ENCODE measurements at regions not wholly inside any gene's neighbourhood (a gene's known extent, or its start where the extent isn't known, plus 50 kb on each side); places are given as distances from the start of the nearest gene placed in this dataset.

GRCh38 chr19:31705656-31706055, 356.4 kb upstream of the TSHZ3 start:
- Histone ChIP-seq H3K9me2 (replicated peaks; ENCODE audit: control insufficient read depth, low read length) (no peaks in the 10 kb centered on the region), H3K36me3 (ENCODE audit: control insufficient read depth, low read length) (no peaks in the 10 kb centered on the region), H3K4me2 (ENCODE audit: low read length) (no peak overlapping the region), H3F3A (ENCODE audit: control insufficient read depth, insufficient read depth) (no peaks in the 10 kb centered on the region), H3K27ac (ENCODE audit: low read depth, low read length) (no peak overlapping the region), H4K20me1 (ENCODE audit: control insufficient read depth, insufficient read depth, low read depth, low read length) (no peaks in the 10 kb centered on the region), H3K9me3 (ENCODE audit: control insufficient read depth, insufficient read depth, low read length) (peaks cover 6% of the 10 kb centered on the region; the same call in 1 of the 2 replicates), H3K4me3 (ENCODE audit: low read length) (no peak overlapping the region), H3K4me1 (ENCODE audit: control insufficient read depth, low read length) (no peaks in the 10 kb centered on the region), H3K27me3 (ENCODE audit: control insufficient read depth, low read length) (no peaks in the 10 kb centered on the region), H3K79me2 (ENCODE audit: control insufficient read depth, low read length) (no peaks in the 10 kb centered on the region)
- TF ChIP-seq CTCF (IDR thresholded peaks at IDR 0.05; ENCODE audit: low read depth, low read length, poor library complexity, severe bottlenecking) (no peak), EZH2phosphoT487 (IDR thresholded peaks at IDR 0.05; ENCODE audit: borderline replicate concordance, low read length) (no peak)

- Histone ChIP-seq H3K27me3 (ENCODE audit: control insufficient read depth, low read length) (no peaks in the 10 kb centered on the region), H3K4me3 (ENCODE audit: low read length) (no peak overlapping the region), H3K4me1 (ENCODE audit: control insufficient read depth, low read length) (no peaks in the 10 kb centered on the region), H3K27ac (ENCODE audit: low read depth, low read length) (no peak overlapping the region), H4K20me1 (ENCODE audit: control insufficient read depth, insufficient read depth, low read depth, low read length) (no peaks in the 10 kb centered on the region), H3K9me2 (replicated peaks; ENCODE audit: control insufficient read depth, low read length) (no peaks in the 10 kb centered on the region), H3K4me2 (ENCODE audit: low read length) (no peak overlapping the region), H3K36me3 (ENCODE audit: control insufficient read depth, low read length) (no peaks in the 10 kb centered on the region), H3K79me2 (ENCODE audit: control insufficient read depth, low read length) (no peaks in the 10 kb centered on the region), H3K9me3 (ENCODE audit: control insufficient read depth, insufficient read depth, low read length) (peaks cover 6% of the 10 kb centered on the region; the same call in 1 of the 2 replicates), H3F3A (ENCODE audit: control insufficient read depth, insufficient read depth) (no peaks in the 10 kb centered on the region)
- no peak for TF ChIP-seq CTCF (IDR thresholded peaks at IDR 0.05; ENCODE audit: low read depth, low read length, poor library complexity, severe bottlenecking)
- no peak for TF ChIP-seq EZH2phosphoT487 (IDR thresholded peaks at IDR 0.05; ENCODE audit: borderline replicate concordance, low read length)
Observed at GRCh38 chr19:31706131-31706530, 356.9 kb upstream of the TSHZ3 start.

- Histone ChIP-seq H3K4me2 (ENCODE audit: low read length) (no peak overlapping the region), H3K9me3 (ENCODE audit: control insufficient read depth, insufficient read depth, low read length) (peaks cover 6% of the 10 kb centered on the region; the same call in 1 of the 2 replicates), H3F3A (ENCODE audit: control insufficient read depth, insufficient read depth) (no peaks in the 10 kb centered on the region), H3K27ac (ENCODE audit: low read depth, low read length) (no peak overlapping the region), H3K4me3 (ENCODE audit: low read length) (no peak overlapping the region), H3K4me1 (ENCODE audit: control insufficient read depth, low read length) (no peaks in the 10 kb centered on the region), H3K9me2 (replicated peaks; ENCODE audit: control insufficient read depth, low read length) (no peaks in the 10 kb centered on the region), H3K79me2 (ENCODE audit: control insufficient read depth, low read length) (no peaks in the 10 kb centered on the region), H4K20me1 (ENCODE audit: control insufficient read depth, insufficient read depth, low read depth, low read length) (no peaks in the 10 kb centered on the region), H3K36me3 (ENCODE audit: control insufficient read depth, low read length) (no peaks in the 10 kb centered on the region), H3K27me3 (ENCODE audit: control insufficient read depth, low read length) (no peaks in the 10 kb centered on the region)
- TF ChIP-seq EZH2phosphoT487 (IDR thresholded peaks at IDR 0.05; ENCODE audit: borderline replicate concordance, low read length): no peak
- no peak for TF ChIP-seq CTCF (IDR thresholded peaks at IDR 0.05; ENCODE audit: low read depth, low read length, poor library complexity, severe bottlenecking)
Observed at GRCh38 chr19:31706691-31707620, 357.7 kb upstream of the TSHZ3 start.
